DND-41 (cell line): ENCODE measurements at regions not wholly inside any gene's neighbourhood (a gene's known extent, or its start where the extent isn't known, plus 50 kb on each side); places are given as distances from the start of the nearest gene placed in this dataset.

Experiments
- CTCF ChIP-seq: IDR thresholded peaks from 2 replicates; pipeline ENCODE4 v1.5.1; 2012; ENCODE audit warnings: borderline replicate concordance, low read length, moderate library complexity, mild to moderate bottlenecking; ENCODE audit not compliant: poor library complexity, severe bottlenecking; ENCODE audit errors: extremely low read depth
- EZH2 ChIP-seq: IDR thresholded peaks from 3 replicates; pipeline ENCODE4 v1.6.1; 2012; ENCODE audit warnings: borderline replicate concordance, low read depth, mild to moderate bottlenecking, moderate library complexity, low read length, inconsistent platforms; ENCODE audit not compliant: severe bottlenecking

DNA sequence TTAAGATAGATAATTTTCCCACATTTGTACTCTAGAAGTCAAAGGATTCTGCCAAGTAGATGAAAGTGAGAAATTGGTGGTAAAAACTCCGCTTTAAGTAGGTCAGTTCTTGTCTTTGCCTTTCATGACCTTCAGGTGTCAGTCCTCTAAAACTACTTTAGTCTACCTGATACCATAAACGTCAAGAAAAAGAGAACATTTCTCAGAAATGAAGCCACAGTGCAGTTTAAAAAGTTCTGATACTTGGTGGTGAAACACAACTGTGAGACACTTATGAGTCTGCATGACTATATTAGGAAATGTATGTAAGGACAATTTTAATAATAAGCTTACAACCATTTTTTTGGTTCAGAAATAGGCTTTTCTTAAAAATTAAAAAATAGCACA lies 583.3 kb downstream of the SATB2 start:
- TF ChIP-seq CTCF (no peak), EZH2 (no peak)
